B cell (primary cell): ENCODE measurements at regions not wholly inside any gene's neighbourhood (a gene's known extent, or its start where the extent isn't known, plus 50 kb on each side); places are given as distances from the start of the nearest gene placed in this dataset.

ENCODE experiments used
- ATAC-seq: fragments of 200-7000 bp; cut with Tn5 transposase; one replicate; pipeline ENCODE4 v1.10.0; 2021; ENCODE audit warnings: low read depth, mild to moderate bottlenecking, moderate number of reproducible peaks, moderate library complexity
- CTCF ChIA-PET: fragments of 350-600 bp; sonication (Branson Sonifier 250); formaldehyde crosslinking; loops from one replicate; lab custom pipeline; 2021; ENCODE audit warnings: antibody characterized with exemption, inconsistent platforms; lab: Charles Lee
- POLR2A ChIA-PET: fragments of 350-600 bp; sonication (Branson Sonifier 250); formaldehyde crosslinking; loops from one replicate; lab custom pipeline; 2021; ENCODE audit warnings: antibody characterized with exemption; lab: Charles Lee
- DNase-seq: peaks from one replicate; pipeline ENCODE4 v3.0.0; 2013
- H2AFZ ChIP-seq: 2 replicates; pipeline ENCODE4 v1.6.1; 2012; ENCODE audit warnings: mild to moderate bottlenecking, low read depth, low read length; ENCODE audit not compliant: insufficient read depth, poor library complexity, severe bottlenecking
- H3K27ac ChIP-seq, 2 donors: 1 replicate in 1 of 2; 2 replicates in 1 of 2; pipeline ENCODE4 v1.5.1; 2012 to 2013; ENCODE audit warnings: low read length in 2 of 2, mild to moderate bottlenecking in 2 of 2, moderate library complexity in 1 of 2
- H3K27me3 ChIP-seq, 4 experiments: fragments of 200-600 bp in 1 of 4; sonication (generic) in 1 of 4; replicated peaks in 1 of 4; 1 replicate in 2 of 4; 2 replicates in 2 of 4; pipeline versions ENCODE4 v1.6.1 to v1.7.0; 2013 to 2016; ENCODE audit warnings: low read length in 3 of 4, mild to moderate bottlenecking in 2 of 4, mixed read lengths in 1 of 4, moderate library complexity in 1 of 4; ENCODE audit not compliant: insufficient read depth in 4 of 4, control insufficient read depth in 3 of 4; ENCODE audit errors: control extremely low read depth in 1 of 4
- H3K36me3 ChIP-seq, 2 experiments: replicated peaks in 1 of 2; 1 replicate in 1 of 2; 2 replicates in 1 of 2; pipeline versions ENCODE4 v1.6.1 to v1.7.1; 2013; ENCODE audit warnings: low read length in 1 of 2; ENCODE audit not compliant: insufficient read depth in 2 of 2, control insufficient read depth in 1 of 2; ENCODE audit errors: control extremely low read depth in 1 of 2, extremely low read depth in 1 of 2
- H3K4me1 ChIP-seq, 2 donors: fragments of 200-600 bp in 1 of 2; sonication (generic) in 1 of 2; 1 replicate in 1 of 2; 2 replicates in 1 of 2; pipeline versions ENCODE4 v1.5.1 to v1.6.1; 2013 to 2017; ENCODE audit warnings: low read length in 2 of 2; ENCODE audit not compliant: control insufficient read depth in 2 of 2, insufficient read depth in 2 of 2
- H3K4me2 ChIP-seq: replicated peaks from 2 replicates; pipeline ENCODE3; 2012; ENCODE audit warnings: mild to moderate bottlenecking, low read depth, low read length; ENCODE audit not compliant: poor library complexity, severe bottlenecking
- H3K4me3 ChIP-seq, 5 experiments: fragments of 200-600 bp in 1 of 5; sonication (generic) in 1 of 5; 1 replicate in 3 of 5; 2 replicates in 2 of 5; pipeline versions ENCODE4 v1.5.1 to v1.7.0; 2011 to 2016; ENCODE audit warnings: low read length in 4 of 5, mild to moderate bottlenecking in 4 of 5, low read depth in 2 of 5, control low read depth in 1 of 5, moderate library complexity in 1 of 5; ENCODE audit not compliant: insufficient read depth in 1 of 5; ENCODE audit errors: control extremely low read depth in 1 of 5, extremely low read depth in 1 of 5
- H3K79me2 ChIP-seq: fragments of 200-600 bp; sonication (generic); one replicate; pipeline ENCODE4 v1.6.0; 2016; ENCODE audit warnings: low read length; ENCODE audit not compliant: control insufficient read depth, insufficient read depth
- H3K9ac ChIP-seq: fragments of 200-600 bp; sonication (generic); 2 replicates; pipeline ENCODE4 v1.6.1; 2017; ENCODE audit warnings: mild to moderate bottlenecking, low read length, moderate library complexity
- H3K9me3 ChIP-seq, 3 donors: one replicate each; pipeline versions ENCODE4 v1.6.1 to v1.7.1; 2013; ENCODE audit warnings: low read length in 2 of 3; ENCODE audit not compliant: control insufficient read depth in 2 of 3, insufficient read depth in 1 of 3; ENCODE audit errors: control extremely low read depth in 1 of 3
- H4K20me1 ChIP-seq: 2 replicates; pipeline ENCODE4 v1.6.0; 2012; ENCODE audit warnings: mild to moderate bottlenecking, low read length; ENCODE audit not compliant: insufficient read depth, control insufficient read depth, poor library complexity, severe bottlenecking
- H3K27ac Mint-ChIP-seq: one replicate; pipeline ENCODE4 v1.8.0; 2021; ENCODE audit warnings: mixed read lengths
- H3K27me3 Mint-ChIP-seq: one replicate; pipeline ENCODE4 v1.8.0; 2021; ENCODE audit warnings: mixed read lengths
- H3K4me1 Mint-ChIP-seq: one replicate; pipeline ENCODE4 v1.8.0; 2021; ENCODE audit warnings: mixed read lengths
- H3K4me3 Mint-ChIP-seq: one replicate; pipeline ENCODE4 v1.8.0; 2021; ENCODE audit warnings: mixed read lengths
- H3K9me3 Mint-ChIP-seq: one replicate; pipeline ENCODE4 v1.8.0; 2022; ENCODE audit warnings: mixed read lengths; ENCODE audit not compliant: insufficient read depth
- EZH2 ChIP-seq: IDR thresholded peaks from 2 replicates; pipeline ENCODE4 v1.6.1; 2012; ENCODE audit warnings: borderline replicate concordance, low read depth, mild to moderate bottlenecking, moderate library complexity, low read length; ENCODE audit not compliant: insufficient read depth, poor library complexity, severe bottlenecking
- WGBS: methylation state at CpG from one replicate; pipeline ENCODE4 v1.1.5; 2013; ENCODE audit warnings: missing lambda C conversion rate; ENCODE audit not compliant: insufficient coverage; 5-methylcytosine and 5-hydroxymethylcytosine counted together
- intact Hi-C: fragments of 100-400 bp; cut with micrococcal nuclease; formaldehyde crosslinking; loops from one replicate; pipeline ENCODE4 v1.10.0; 2022
- TF ChIP-seq, protein P1 (sequence below): fragments of 200-600 bp; IDR thresholded peaks from one replicate; pipeline ENCODE4 v1.8.0; 2022; ENCODE audit warnings: antibody characterized with exemption, mild to moderate bottlenecking

DNA sequence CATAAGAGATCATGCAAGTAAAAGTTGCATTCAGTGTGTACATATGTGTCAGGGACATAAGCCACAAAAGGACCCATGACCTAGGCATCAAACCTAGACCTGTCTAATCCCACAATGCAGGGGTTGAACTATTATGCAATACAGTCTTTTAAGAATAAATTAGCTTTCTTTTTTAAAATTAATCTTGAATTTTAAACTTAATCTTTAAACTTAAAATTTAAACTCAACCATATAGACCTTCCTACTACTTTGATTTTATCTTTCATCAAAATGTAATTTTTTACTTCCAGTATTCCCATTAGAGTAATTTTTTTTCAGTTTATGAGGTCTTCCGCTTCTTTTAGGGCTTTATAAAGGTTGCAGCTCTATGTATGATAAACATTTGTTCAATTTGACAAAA lies 702.9 kb downstream of the SUCLG1 start:
- intact Hi-C loops, result no loop called here
- no peaks in the 10 kb centered on the region for H3K4me1 ChIP-seq
- ATAC-seq, result no peak
- no peaks in the 10 kb centered on the region for H3K79me2 ChIP-seq
- no peaks in the 10 kb centered on the region for H3K36me3 ChIP-seq
- POLR2A ChIA-PET, result no interaction called here
- H2AFZ ChIP-seq, result no peak overlapping the region
- H3K9me3 Mint-ChIP-seq, result peaks cover 6% of the 10 kb centered on the region
- H3K27me3 ChIP-seq, result no peaks in the 10 kb centered on the region
- TF ChIP-seq EZH2, result no peak
- H3K4me3 Mint-ChIP-seq, result no peak overlapping the region
- no peak overlapping the region for H3K4me2 ChIP-seq
- no peak for DNase-seq
- H3K4me1 Mint-ChIP-seq, result no peaks in the 10 kb centered on the region
- H3K4me3 ChIP-seq, result no peak overlapping the region
- peaks cover 0 to 5% (median 1%) of the 10 kb centered on the region in 3 donors for H3K9me3 ChIP-seq
- no peak overlapping the region for H3K27ac ChIP-seq
- no peak overlapping the region for H3K9ac ChIP-seq
- H4K20me1 ChIP-seq, result no peaks in the 10 kb centered on the region
- no peak overlapping the region for H3K27ac Mint-ChIP-seq
- no peaks in the 10 kb centered on the region for H3K27me3 Mint-ChIP-seq
- CTCF ChIA-PET, result no interaction called here
- no CpG with 5 or more reads among the region's 1 CpG for WGBS

DNA sequence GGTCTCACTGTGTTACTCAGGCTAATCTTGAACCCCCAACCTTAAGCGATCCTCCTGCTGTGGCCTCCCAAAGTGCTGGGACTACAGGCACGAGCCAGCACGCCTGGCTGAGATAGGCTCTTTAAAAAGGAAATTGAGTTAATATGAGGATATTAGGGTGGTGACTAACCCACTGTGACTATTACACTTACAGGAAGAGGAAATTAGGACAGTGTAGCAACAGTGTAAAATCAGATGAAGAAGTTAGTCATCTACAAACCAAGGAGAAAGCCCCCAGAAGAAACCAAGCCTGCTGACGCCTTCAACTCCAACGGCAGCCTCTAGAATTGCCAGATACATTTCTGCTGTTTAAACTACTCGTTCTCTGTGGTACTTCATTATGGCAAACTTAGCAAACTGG lies 711.9 kb downstream of the SUCLG1 start:
- no peak for DNase-seq
- Histone ChIP-seq H3K27me3 (no peaks in the 10 kb centered on the region), H3K79me2 (no peaks in the 10 kb centered on the region), H3K4me1 (no peaks in the 10 kb centered on the region), H2AFZ (no peak overlapping the region), H3K36me3 (no peaks in the 10 kb centered on the region), H3K9me3 (no peaks in the 10 kb centered on the region), H3K4me2 (no peak overlapping the region), H3K27ac (no peak overlapping the region), H4K20me1 (no peaks in the 10 kb centered on the region), H3K4me3 (no peak overlapping the region), H3K9ac (no peak overlapping the region)
- CTCF ChIA-PET, result no interaction called here
- H3K27ac Mint-ChIP-seq, result no peak overlapping the region
- intact Hi-C loops, result no loop called here
- H3K9me3 Mint-ChIP-seq, result peaks cover 6% of the 10 kb centered on the region
- no peak overlapping the region for H3K4me3 Mint-ChIP-seq
- WGBS, result 90% methylated on average over 4 of the region's 6 CpGs
- TF ChIP-seq, protein P1, sequence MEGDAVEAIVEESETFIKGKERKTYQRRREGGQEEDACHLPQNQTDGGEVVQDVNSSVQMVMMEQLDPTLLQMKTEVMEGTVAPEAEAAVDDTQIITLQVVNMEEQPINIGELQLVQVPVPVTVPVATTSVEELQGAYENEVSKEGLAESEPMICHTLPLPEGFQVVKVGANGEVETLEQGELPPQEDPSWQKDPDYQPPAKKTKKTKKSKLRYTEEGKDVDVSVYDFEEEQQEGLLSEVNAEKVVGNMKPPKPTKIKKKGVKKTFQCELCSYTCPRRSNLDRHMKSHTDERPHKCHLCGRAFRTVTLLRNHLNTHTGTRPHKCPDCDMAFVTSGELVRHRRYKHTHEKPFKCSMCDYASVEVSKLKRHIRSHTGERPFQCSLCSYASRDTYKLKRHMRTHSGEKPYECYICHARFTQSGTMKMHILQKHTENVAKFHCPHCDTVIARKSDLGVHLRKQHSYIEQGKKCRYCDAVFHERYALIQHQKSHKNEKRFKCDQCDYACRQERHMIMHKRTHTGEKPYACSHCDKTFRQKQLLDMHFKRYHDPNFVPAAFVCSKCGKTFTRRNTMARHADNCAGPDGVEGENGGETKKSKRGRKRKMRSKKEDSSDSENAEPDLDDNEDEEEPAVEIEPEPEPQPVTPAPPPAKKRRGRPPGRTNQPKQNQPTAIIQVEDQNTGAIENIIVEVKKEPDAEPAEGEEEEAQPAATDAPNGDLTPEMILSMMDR, result no peak
- no peak for TF ChIP-seq EZH2
- ATAC-seq, result no peak
- no peaks in the 10 kb centered on the region for H3K4me1 Mint-ChIP-seq
- H3K27me3 Mint-ChIP-seq, result no peaks in the 10 kb centered on the region
- POLR2A ChIA-PET, result no interaction called here
